MG63 (cell line): ENCODE measurements at regions not wholly inside any gene's neighbourhood (a gene's known extent, or its start where the extent isn't known, plus 50 kb on each side); places are given as distances from the start of the nearest gene placed in this dataset.
"Not testable (repeated sequence)": the region's sequence is repeated elsewhere in the genome, so short reads cannot be mapped to it uniquely, and the experiment has no call there.

ENCODE experiments used
- DNase-seq: peaks from one replicate; pipeline ENCODE4 v3.0.0-alpha.2; 2020
- H3K27me3 ChIP-seq: fragments of 250-450 bp; sonication (Bioruptor Pico); 2 replicates; pipeline ENCODE4 v1.5.1; 2020; ENCODE audit warnings: mild to moderate bottlenecking, moderate library complexity
- H3K36me3 ChIP-seq: fragments of 250-450 bp; sonication (Bioruptor Pico); 2 replicates; pipeline ENCODE4 v1.5.1; 2020; ENCODE audit warnings: mild to moderate bottlenecking, moderate library complexity
- H3K4me3 ChIP-seq: fragments of 250-450 bp; sonication (Bioruptor Pico); 2 replicates; pipeline ENCODE4 v1.5.1; 2020; ENCODE audit warnings: mild to moderate bottlenecking, moderate library complexity
- H3K9me3 ChIP-seq: fragments of 250-450 bp; sonication (Bioruptor Pico); 2 replicates; pipeline ENCODE4 v1.5.1; 2020; ENCODE audit warnings: mild to moderate bottlenecking, moderate library complexity

- DNase-seq: no peak
- no peaks in the 10 kb centered on the region for H3K9me3 ChIP-seq
- H3K4me3 ChIP-seq: no peak overlapping the region
- no peaks in the 10 kb centered on the region for H3K27me3 ChIP-seq
- no peaks in the 10 kb centered on the region for H3K36me3 ChIP-seq
Observed at GRCh38 chr7:83794829-83795228, 145.9 kb upstream of the SEMA3E start.

GRCh38 chr7:83793558-83793957, 144.6 kb upstream of the SEMA3E start:
- no peak for DNase-seq
- H3K27me3 ChIP-seq: no peaks in the 10 kb centered on the region
- no peak overlapping the region for H3K4me3 ChIP-seq
- H3K36me3 ChIP-seq: no peaks in the 10 kb centered on the region
- H3K9me3 ChIP-seq: no peaks in the 10 kb centered on the region

DNA sequence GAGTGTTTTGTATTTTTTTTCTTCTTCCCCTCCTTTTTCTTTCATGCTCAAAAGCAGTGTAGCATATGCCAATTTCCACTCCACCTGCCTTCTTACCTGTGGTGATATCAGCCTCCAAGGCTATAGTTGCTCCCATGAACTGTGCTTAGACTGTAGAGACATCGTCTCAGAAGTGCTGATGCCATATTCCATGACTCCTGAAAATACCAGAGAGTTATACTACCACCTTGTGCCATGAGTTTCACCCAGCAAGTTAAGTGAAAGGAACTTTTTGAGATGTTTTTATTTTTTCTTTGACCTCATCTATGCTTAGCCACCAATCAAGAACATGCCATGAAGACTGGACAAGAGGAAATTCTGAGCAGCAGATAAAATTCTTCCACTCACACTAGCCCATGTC, 142.8 kb upstream of the SEMA3E start:
- no peaks in the 10 kb centered on the region for H3K27me3 ChIP-seq
- no peak for DNase-seq
- H3K4me3 ChIP-seq: no peak overlapping the region
- no peaks in the 10 kb centered on the region for H3K9me3 ChIP-seq
- no peaks in the 10 kb centered on the region for H3K36me3 ChIP-seq

- Histone ChIP-seq H3K36me3 (no peaks in the 10 kb centered on the region), H3K4me3 (no peak overlapping the region), H3K9me3 (no peaks in the 10 kb centered on the region), H3K27me3 (no peaks in the 10 kb centered on the region)
- no peak for DNase-seq
Observed at GRCh38 chr7:83786858-83787257, 137.9 kb upstream of the SEMA3E start.

DNA sequence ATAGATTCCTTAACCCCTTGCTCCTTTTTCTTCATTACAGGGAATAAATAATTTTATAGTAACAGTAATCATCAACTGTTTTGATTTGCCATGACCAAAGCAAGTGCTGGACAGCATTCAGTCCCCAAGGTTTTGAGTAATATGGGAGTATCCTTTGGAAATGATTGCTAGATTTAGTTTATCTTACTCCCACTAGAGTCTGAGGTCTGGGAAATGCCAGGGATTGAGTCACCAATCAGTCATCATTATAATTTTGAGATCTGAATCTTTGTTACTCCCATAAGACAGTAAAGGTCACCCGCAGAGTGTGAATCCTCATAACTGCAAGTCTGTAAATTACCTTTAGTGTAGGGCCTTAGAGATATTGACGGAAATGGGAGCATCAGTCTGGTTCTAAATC, 133.7 kb upstream of the SEMA3E start:
- no peak overlapping the region for H3K4me3 ChIP-seq
- no peaks in the 10 kb centered on the region for H3K36me3 ChIP-seq
- no peaks in the 10 kb centered on the region for H3K27me3 ChIP-seq
- peak; percentile 1 for DNase-seq
- no peaks in the 10 kb centered on the region for H3K9me3 ChIP-seq

DNA sequence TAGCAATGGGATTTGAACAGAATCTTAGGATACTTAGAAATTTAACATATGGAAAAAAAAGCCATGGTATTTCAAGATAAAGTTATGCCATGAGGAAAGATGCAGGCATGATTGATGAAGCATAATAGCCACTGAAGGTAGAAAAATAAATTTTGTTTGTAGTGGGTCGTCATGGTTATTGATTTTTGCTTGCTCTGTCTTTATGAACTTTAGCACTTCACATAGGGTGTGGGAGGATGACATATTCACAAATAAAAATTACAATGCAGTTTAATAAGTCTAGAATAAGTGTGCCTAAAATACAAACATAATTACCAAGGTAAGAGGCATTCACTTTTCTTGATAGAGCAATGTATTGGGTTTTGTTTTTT, 129.1 kb upstream of the SEMA3E start:
- Histone ChIP-seq H3K36me3 (no peaks in the 10 kb centered on the region), H3K27me3 (no peaks in the 10 kb centered on the region), H3K9me3 (no peaks in the 10 kb centered on the region), H3K4me3 (no peak overlapping the region)
- DNase-seq: no peak

GRCh38 chr7:83777406-83778072, 128.6 kb upstream of the SEMA3E start:
- no peaks in the 10 kb centered on the region for H3K36me3 ChIP-seq
- no peak for DNase-seq
- H3K4me3 ChIP-seq: no peak overlapping the region
- H3K9me3 ChIP-seq: no peaks in the 10 kb centered on the region
- H3K27me3 ChIP-seq: no peaks in the 10 kb centered on the region

DNA sequence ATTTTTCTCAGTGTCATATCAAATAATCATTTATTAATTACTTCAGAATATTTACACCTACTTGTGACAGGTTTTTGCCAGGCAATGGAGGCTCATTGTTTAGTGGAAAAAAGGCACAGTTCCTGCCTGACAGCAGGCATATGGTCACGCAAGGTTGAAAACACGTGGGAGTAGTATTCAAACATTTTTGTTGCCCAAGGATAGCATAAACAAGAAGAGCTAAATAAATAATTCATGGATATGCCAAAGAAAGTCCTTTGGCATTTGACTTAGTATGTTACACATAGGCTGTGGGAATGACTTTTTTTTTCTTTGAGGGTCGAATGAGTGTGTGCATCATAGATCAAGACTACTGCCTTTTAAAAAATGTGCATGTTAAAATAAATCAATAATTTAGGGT, 120.5 kb upstream of the SEMA3E start:
- DNase-seq: no peak
- Histone ChIP-seq H3K27me3 (no peaks in the 10 kb centered on the region), H3K36me3 (no peaks in the 10 kb centered on the region), H3K9me3 (no peaks in the 10 kb centered on the region), H3K4me3 (no peak overlapping the region)

GRCh38 chr7:83751217-83751616, 102.3 kb upstream of the SEMA3E start:
- Histone ChIP-seq H3K27me3 (no peaks in the 10 kb centered on the region), H3K9me3 (no peaks in the 10 kb centered on the region), H3K36me3 (no peaks in the 10 kb centered on the region), H3K4me3 (no peak overlapping the region)
- no peak for DNase-seq

DNA sequence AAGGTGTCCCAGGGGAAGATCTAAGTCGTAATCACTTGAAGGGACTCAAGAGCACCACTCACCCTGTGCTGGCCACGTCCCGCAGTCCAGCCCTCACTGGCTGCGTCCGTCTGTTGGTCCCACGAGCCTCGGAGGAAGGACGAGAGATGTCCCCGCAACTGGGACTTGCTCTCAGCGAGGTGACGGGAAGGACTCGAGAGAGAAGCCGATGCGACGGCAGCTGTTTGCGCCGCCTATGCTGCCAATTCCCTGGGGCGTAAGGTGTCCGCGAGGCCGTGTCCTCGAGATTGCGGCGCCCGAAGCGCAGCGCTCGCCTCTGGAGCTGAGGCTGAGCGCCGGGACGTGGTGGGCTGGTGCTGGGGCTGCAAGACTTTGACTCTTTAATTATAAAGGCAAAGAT, 100.6 kb upstream of the SEMA3E start:
- no peaks in the 10 kb centered on the region for H3K9me3 ChIP-seq

DNA sequence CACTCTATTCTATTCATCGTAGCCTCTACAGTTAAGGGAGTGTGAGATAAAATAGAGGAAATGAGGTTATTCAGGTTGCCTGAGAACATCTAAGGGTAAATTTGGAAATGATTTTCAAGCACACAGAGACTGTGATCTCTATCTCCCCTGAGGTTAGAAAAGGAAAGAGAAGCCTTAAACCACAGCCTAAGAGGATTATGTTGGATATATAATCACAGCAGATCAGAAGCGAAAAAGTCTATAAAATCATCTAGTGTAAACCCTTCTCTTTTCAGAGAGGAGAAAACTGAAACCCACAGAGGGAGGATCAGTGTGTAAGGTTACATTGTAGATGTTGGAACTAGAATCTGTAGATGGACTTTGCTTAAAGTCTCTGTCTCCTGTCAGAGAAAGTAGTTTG, 90.6 kb upstream of the SEMA3E start:
- no peak for DNase-seq
- H3K4me3 ChIP-seq: no peak overlapping the region
- no peaks in the 10 kb centered on the region for H3K27me3 ChIP-seq
- H3K9me3 ChIP-seq: no peaks in the 10 kb centered on the region
- H3K36me3 ChIP-seq: no peaks in the 10 kb centered on the region

More for the DNA sequence above, 100.6 kb upstream of the SEMA3E start:
- Histone ChIP-seq H3K27me3 (no peaks in the 10 kb centered on the region), H3K36me3 (no peaks in the 10 kb centered on the region), H3K4me3 (no peak overlapping the region)
- no peak for DNase-seq

DNA sequence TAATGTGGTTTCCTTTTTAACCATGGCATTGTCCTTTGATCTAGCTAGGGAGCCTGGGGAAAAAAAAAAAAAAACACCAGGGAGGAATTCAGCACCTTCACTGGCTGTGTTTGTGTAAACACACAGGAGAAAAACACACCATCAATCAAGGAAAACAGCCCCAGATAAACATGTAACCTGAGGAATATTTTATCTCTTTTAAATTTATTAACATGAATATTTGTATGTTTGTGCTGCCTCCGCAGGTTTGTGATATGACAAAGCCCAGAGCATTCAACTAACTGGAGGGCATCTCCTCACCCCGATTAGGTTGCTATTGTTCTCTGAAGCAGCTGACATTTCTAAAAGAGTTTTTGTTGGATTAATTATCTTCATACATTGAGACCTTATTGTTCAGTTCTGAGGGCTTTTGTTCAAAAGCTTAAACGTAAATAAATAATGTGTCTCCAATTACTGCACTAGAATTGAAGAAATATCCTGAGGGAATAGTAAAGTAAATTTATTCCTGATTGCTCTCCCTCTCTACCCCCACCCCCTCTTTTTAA, 89.4 kb upstream of the SEMA3E start:
- H3K9me3 ChIP-seq: no peaks in the 10 kb centered on the region
- no peak overlapping the region for H3K4me3 ChIP-seq
- H3K27me3 ChIP-seq: no peaks in the 10 kb centered on the region
- no peak for DNase-seq
- no peaks in the 10 kb centered on the region for H3K36me3 ChIP-seq

DNA sequence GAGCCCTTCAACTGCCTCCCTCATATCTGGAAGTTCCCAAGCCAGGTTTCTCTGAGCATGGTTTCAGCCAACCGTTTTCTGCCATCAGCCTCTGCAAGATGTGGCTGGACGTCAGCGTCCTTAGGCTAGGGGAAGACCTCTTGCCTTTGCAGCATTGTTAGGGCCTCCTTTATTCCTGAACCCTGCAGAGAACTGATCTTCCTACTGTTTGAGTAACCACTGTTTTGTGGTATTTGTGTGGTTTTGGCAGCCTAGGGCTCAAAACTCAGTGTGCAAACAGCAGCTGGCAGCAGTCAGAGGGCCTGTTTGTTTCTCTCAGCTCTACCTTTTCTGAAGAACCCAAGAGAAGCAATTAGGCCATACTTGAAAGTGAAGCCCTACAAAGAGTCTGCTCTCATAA, 83.4 kb upstream of the SEMA3E start:
- no peaks in the 10 kb centered on the region for H3K9me3 ChIP-seq
- no peak for DNase-seq

GRCh38 chr7:83731154-83731553, 82.2 kb upstream of the SEMA3E start:
- Histone ChIP-seq H3K27me3 (no peaks in the 10 kb centered on the region), H3K4me3 (no peak overlapping the region), H3K36me3 (no peaks in the 10 kb centered on the region), H3K9me3 (no peaks in the 10 kb centered on the region)
- no peak for DNase-seq

More for the DNA sequence above, 83.4 kb upstream of the SEMA3E start:
- no peaks in the 10 kb centered on the region for H3K36me3 ChIP-seq
- no peaks in the 10 kb centered on the region for H3K27me3 ChIP-seq
- H3K4me3 ChIP-seq: no peak overlapping the region

GRCh38 chr7:83716923-83717322, 68.0 kb upstream of the SEMA3E start:
- H3K27me3 ChIP-seq: not testable (repeated sequence)

GRCh38 chr7:83708531-83708930, 59.6 kb upstream of the SEMA3E start:
- H3K27me3 ChIP-seq: no peaks in the 10 kb centered on the region
- DNase-seq: no peak

More at GRCh38 chr7:83716923-83717322, 68.0 kb upstream of the SEMA3E start:
- not testable (repeated sequence) for H3K4me3 ChIP-seq, H3K36me3 ChIP-seq, H3K9me3 ChIP-seq, DNase-seq

GRCh38 chr7:83704564-83704963, 55.6 kb upstream of the SEMA3E start:
- Histone ChIP-seq H3K9me3 (no peaks in the 10 kb centered on the region), H3K36me3 (no peaks in the 10 kb centered on the region), H3K27me3 (no peaks in the 10 kb centered on the region), H3K4me3 (no peak overlapping the region)
- DNase-seq: no peak

More at GRCh38 chr7:83708531-83708930, 59.6 kb upstream of the SEMA3E start:
- Histone ChIP-seq H3K4me3 (no peak overlapping the region), H3K9me3 (no peaks in the 10 kb centered on the region), H3K36me3 (no peaks in the 10 kb centered on the region)

- Histone ChIP-seq H3K27me3 (no peaks in the 10 kb centered on the region), H3K36me3 (no peaks in the 10 kb centered on the region), H3K9me3 (no peaks in the 10 kb centered on the region), H3K4me3 (no peak overlapping the region)
- no peak for DNase-seq
Observed at GRCh38 chr7:83702446-83702845, 53.5 kb upstream of the SEMA3E start.
